Loucy (cell line): ENCODE measurements at regions not wholly inside any gene's neighbourhood (a gene's known extent, or its start where the extent isn't known, plus 50 kb on each side); places are given as distances from the start of the nearest gene placed in this dataset.

Experiments
- CTCF ChIP-seq: fragments of 200-600 bp; sonication (generic); conservative IDR thresholded peaks from 2 replicates; pipeline ENCODE4 v1.5.1; 2014; ENCODE audit warnings: mild to moderate bottlenecking, antibody characterized with exemption, low read length
- EZH2phosphoT487 ChIP-seq: fragments of 200-600 bp; IDR thresholded peaks from 2 replicates; pipeline ENCODE4 v1.6.1; 2018; ENCODE audit warnings: antibody characterized with exemption, mild to moderate bottlenecking, moderate library complexity, borderline replicate concordance

GRCh38 chr6:80872951-80873308, 766.5 kb downstream of the BCKDHB start:
- no peak for TF ChIP-seq CTCF
- no peak for TF ChIP-seq EZH2phosphoT487
